HCT116 (cell line): ENCODE measurements at regions not wholly inside any gene's neighbourhood (a gene's known extent, or its start where the extent isn't known, plus 50 kb on each side); places are given as distances from the start of the nearest gene placed in this dataset.

ENCODE experiments used
- ATAC-seq: fragments of 200-7000 bp; cut with Tn5 transposase; 2 replicates; pipeline ENCODE4 v1.9.1; 2020; ENCODE audit warnings: mild to moderate bottlenecking, moderate library complexity
- BruUV-seq: library from RNA; stranded (reverse); fragments of 400-500 nt; replicated peaks from 2 replicates; lab custom pipeline; 2021; lab: Mats Ljungman, UMichigan
- CTCF ChIA-PET: fragments of 300-600 bp; sonication (Branson Sonifier 250); formaldehyde crosslinking; loops from one replicate; lab custom pipeline; 2021; ENCODE audit warnings: antibody characterized with exemption; lab: Charles Lee
- POLR2A ChIA-PET: fragments of 300-600, 350-600 bp; sonication (Branson Sonifier 250); formaldehyde crosslinking; loops from one replicate; lab custom pipeline; 2021; ENCODE audit warnings: antibody characterized with exemption; lab: Charles Lee
- RAD21 ChIA-PET, 2 experiments: fragments of 300-600 bp; sonication (Branson Sonifier 250); formaldehyde crosslinking; loops; one replicate each; lab custom pipeline; 2023; ENCODE audit warnings: low total read pairs in 2 of 2; ENCODE audit not compliant: uncharacterized antibody in 2 of 2, unreplicated experiment in 2 of 2, low non-redundant PET in 1 of 2; lab: Charles Lee
- DNase-seq: peaks from one replicate; pipeline ENCODE4 v3.0.0-alpha.2; 2010; ENCODE audit warnings: low read depth, low spot score
- H2AFZ ChIP-seq: fragments of 200-600 bp; shearing (Covaris generic), sonication (generic); 2 replicates; pipeline ENCODE4 v1.6.1; 2017; ENCODE audit warnings: low read depth, mixed run types, mixed read lengths, antibody characterized with exemption, low read length; ENCODE audit not compliant: poor library complexity, severe bottlenecking
- H3K27ac ChIP-seq: 2 replicates; pipeline ENCODE4 v1.5.1; 2012; ENCODE audit warnings: low read depth, low read length
- H3K27me3 ChIP-seq: fragments of 200-600 bp; sonication (generic); 2 replicates; pipeline ENCODE4 v1.6.1; 2016; ENCODE audit warnings: mixed run types, low read length, mixed read lengths; ENCODE audit not compliant: insufficient read depth
- H3K36me3 ChIP-seq, 2 experiments: fragments of 200-500 bp in 1 of 2; fragments of 200-600 bp in 1 of 2; sonication (Bioruptor generic) in 1 of 2; sonication (generic) in 1 of 2; 2 replicates each; pipeline versions ENCODE4 v1.5.1 to v1.6.1; 2014 to 2016; ENCODE audit warnings: low read length in 2 of 2, inconsistent platforms in 1 of 2, mixed read lengths in 1 of 2, mixed run types in 1 of 2; ENCODE audit not compliant: insufficient read depth in 2 of 2, control insufficient read depth in 1 of 2
- H3K4me1 ChIP-seq, 2 experiments: fragments of 200-600 bp in 1 of 2; sonication (generic) in 1 of 2; 2 replicates each; pipeline versions ENCODE4 v1.5.1 to v1.6.1; 2012 to 2017; ENCODE audit warnings: low read length in 2 of 2, inconsistent platforms in 1 of 2, mild to moderate bottlenecking in 1 of 2, mixed read lengths in 1 of 2, mixed run types in 1 of 2, moderate library complexity in 1 of 2; ENCODE audit not compliant: insufficient read depth in 2 of 2, control insufficient read depth in 1 of 2
- H3K4me2 ChIP-seq: fragments of 200-600 bp; sonication (generic); 2 replicates; pipeline ENCODE4 v1.6.1; 2017; ENCODE audit warnings: mixed run types, low read length, mixed read lengths
- H3K4me3 ChIP-seq, 2 experiments: fragments of 200-600 bp in 1 of 2; sonication (generic) in 1 of 2; replicated peaks in 1 of 2; 2 replicates each; pipeline ENCODE4 v1.5.1; 2011 to 2016; ENCODE audit warnings: low read length in 2 of 2, control low read depth in 1 of 2, low read depth in 1 of 2, mild to moderate bottlenecking in 1 of 2, mixed read lengths in 1 of 2, mixed run types in 1 of 2
- H3K79me2 ChIP-seq: fragments of 200-600 bp; sonication (generic); 2 replicates; pipeline ENCODE4 v1.6.1; 2017; ENCODE audit warnings: mild to moderate bottlenecking, mixed run types, low read length, moderate library complexity, mixed read lengths; ENCODE audit not compliant: insufficient read depth
- H3K9ac ChIP-seq: fragments of 200-600 bp; sonication (generic); 2 replicates; pipeline ENCODE4 v1.6.1; 2016; ENCODE audit warnings: low read length, mixed read lengths
- H3K9me2 ChIP-seq: fragments of 200-600 bp; sonication (generic), shearing (Covaris generic); 2 replicates; pipeline ENCODE4 v1.6.1; 2017; ENCODE audit warnings: mixed run types, mild to moderate bottlenecking, moderate library complexity; ENCODE audit not compliant: insufficient read depth
- H3K9me3 ChIP-seq, 2 experiments: fragments of 200-500 bp in 1 of 2; fragments of 200-600 bp in 1 of 2; sonication (Bioruptor generic) in 1 of 2; sonication (generic) in 1 of 2; 2 replicates each; pipeline ENCODE4 v1.6.1; 2014 to 2017; ENCODE audit warnings: low read length in 2 of 2, mixed read lengths in 2 of 2, inconsistent platforms in 1 of 2, low read depth in 1 of 2, mild to moderate bottlenecking in 1 of 2, mixed run types in 1 of 2, moderate library complexity in 1 of 2; ENCODE audit not compliant: control insufficient read depth in 1 of 2, insufficient read depth in 1 of 2
- H4K20me1 ChIP-seq: fragments of 200-600 bp; sonication (generic), shearing (Covaris generic); 2 replicates; pipeline ENCODE4 v1.6.1; 2017; ENCODE audit warnings: mixed run types, mild to moderate bottlenecking, moderate library complexity; ENCODE audit not compliant: insufficient read depth
- EGR1 ChIP-seq: IDR thresholded peaks from 2 replicates; pipeline ENCODE4 v1.6.1; 2012; ENCODE audit warnings: low read depth
- ELF1 ChIP-seq: IDR thresholded peaks from 2 replicates; pipeline ENCODE4 v1.6.1; 2012; ENCODE audit warnings: low read depth, borderline replicate concordance
- EZH2 ChIP-seq: fragments of 200-600 bp; sonication (generic); IDR thresholded peaks from 2 replicates; pipeline ENCODE4 v1.6.1; 2017; ENCODE audit warnings: antibody characterized with exemption, mixed run types
- FOSL1 ChIP-seq: IDR thresholded peaks from 2 replicates; pipeline ENCODE4 v1.6.1; 2012; ENCODE audit warnings: low read depth
- TCF7L2 ChIP-seq: IDR thresholded peaks from 2 replicates; pipeline ENCODE4 v1.7.0; 2011; ENCODE audit warnings: borderline replicate concordance, inconsistent platforms; ENCODE audit not compliant: insufficient read depth, insufficient read length; ENCODE audit errors: extremely low read depth
- intact Hi-C: fragments of 100-400 bp; cut with micrococcal nuclease; formaldehyde crosslinking; loops from 2 replicates; pipeline ENCODE4 v1.10.0; 2022
- TF ChIP-seq, protein P1 (sequence below): IDR thresholded peaks from 2 replicates; pipeline ENCODE4 v1.6.1; 2012; ENCODE audit warnings: low read depth
- TF ChIP-seq, protein P2 (sequence below): IDR thresholded peaks from 2 replicates; pipeline ENCODE4 v1.6.1; 2011; ENCODE audit warnings: mild to moderate bottlenecking, low read length, moderate library complexity; ENCODE audit not compliant: insufficient replicate concordance; ENCODE audit errors: extremely low read depth

DNA sequence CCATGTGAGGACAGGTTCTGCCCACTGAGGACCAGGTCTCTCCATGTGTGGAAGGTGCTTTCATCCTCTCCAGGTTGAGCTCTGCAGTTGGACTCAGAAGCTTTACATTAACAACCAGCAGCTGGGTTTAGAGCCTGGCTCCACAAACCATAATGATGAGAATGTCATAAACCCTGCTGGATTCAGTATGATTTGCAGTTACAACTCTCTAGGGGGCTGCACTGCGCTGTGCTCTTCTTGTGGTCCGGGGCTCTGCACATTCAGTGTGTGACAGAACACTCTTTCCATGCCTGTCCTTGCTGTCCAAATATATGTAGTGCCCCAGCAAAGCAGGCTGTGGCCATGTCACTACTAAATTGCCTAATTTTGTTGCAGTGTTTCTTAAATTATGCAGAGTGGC, 334.3 kb downstream of the ICE1 start:
- RAD21 ChIA-PET: no interaction called here

More for the DNA sequence above, 334.3 kb downstream of the ICE1 start:
- no peaks in the 10 kb centered on the region for H4K20me1 ChIP-seq
- ATAC-seq (no peak), DNase-seq (no peak)
- no peak overlapping the region for H3K27ac ChIP-seq
- no peak overlapping the region for H3K4me2 ChIP-seq
- no TSS peak for BruUV-seq
- H3K27me3 ChIP-seq: no peaks in the 10 kb centered on the region; the same call in 1 of the 2 replicates
- TF ChIP-seq, protein P1, sequence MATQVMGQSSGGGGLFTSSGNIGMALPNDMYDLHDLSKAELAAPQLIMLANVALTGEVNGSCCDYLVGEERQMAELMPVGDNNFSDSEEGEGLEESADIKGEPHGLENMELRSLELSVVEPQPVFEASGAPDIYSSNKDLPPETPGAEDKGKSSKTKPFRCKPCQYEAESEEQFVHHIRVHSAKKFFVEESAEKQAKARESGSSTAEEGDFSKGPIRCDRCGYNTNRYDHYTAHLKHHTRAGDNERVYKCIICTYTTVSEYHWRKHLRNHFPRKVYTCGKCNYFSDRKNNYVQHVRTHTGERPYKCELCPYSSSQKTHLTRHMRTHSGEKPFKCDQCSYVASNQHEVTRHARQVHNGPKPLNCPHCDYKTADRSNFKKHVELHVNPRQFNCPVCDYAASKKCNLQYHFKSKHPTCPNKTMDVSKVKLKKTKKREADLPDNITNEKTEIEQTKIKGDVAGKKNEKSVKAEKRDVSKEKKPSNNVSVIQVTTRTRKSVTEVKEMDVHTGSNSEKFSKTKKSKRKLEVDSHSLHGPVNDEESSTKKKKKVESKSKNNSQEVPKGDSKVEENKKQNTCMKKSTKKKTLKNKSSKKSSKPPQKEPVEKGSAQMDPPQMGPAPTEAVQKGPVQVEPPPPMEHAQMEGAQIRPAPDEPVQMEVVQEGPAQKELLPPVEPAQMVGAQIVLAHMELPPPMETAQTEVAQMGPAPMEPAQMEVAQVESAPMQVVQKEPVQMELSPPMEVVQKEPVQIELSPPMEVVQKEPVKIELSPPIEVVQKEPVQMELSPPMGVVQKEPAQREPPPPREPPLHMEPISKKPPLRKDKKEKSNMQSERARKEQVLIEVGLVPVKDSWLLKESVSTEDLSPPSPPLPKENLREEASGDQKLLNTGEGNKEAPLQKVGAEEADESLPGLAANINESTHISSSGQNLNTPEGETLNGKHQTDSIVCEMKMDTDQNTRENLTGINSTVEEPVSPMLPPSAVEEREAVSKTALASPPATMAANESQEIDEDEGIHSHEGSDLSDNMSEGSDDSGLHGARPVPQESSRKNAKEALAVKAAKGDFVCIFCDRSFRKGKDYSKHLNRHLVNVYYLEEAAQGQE: no peak
- no peak for TF ChIP-seq FOSL1
- TF ChIP-seq TCF7L2: no peak
- TF ChIP-seq ELF1: no peak
- TF ChIP-seq EZH2: no peak
- TF ChIP-seq EGR1: no peak
- TF ChIP-seq, protein P2, sequence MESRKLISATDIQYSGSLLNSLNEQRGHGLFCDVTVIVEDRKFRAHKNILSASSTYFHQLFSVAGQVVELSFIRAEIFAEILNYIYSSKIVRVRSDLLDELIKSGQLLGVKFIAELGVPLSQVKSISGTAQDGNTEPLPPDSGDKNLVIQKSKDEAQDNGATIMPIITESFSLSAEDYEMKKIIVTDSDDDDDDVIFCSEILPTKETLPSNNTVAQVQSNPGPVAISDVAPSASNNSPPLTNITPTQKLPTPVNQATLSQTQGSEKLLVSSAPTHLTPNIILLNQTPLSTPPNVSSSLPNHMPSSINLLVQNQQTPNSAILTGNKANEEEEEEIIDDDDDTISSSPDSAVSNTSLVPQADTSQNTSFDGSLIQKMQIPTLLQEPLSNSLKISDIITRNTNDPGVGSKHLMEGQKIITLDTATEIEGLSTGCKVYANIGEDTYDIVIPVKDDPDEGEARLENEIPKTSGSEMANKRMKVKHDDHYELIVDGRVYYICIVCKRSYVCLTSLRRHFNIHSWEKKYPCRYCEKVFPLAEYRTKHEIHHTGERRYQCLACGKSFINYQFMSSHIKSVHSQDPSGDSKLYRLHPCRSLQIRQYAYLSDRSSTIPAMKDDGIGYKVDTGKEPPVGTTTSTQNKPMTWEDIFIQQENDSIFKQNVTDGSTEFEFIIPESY: no peak
- H3K4me1 ChIP-seq: no peaks in the 10 kb centered on the region
- CTCF ChIA-PET: no interaction called here
- no peaks in the 10 kb centered on the region for H3K9me2 ChIP-seq
- H3K4me3 ChIP-seq: no peak overlapping the region
- H3K36me3 ChIP-seq: no peaks in the 10 kb centered on the region
- H3K9ac ChIP-seq: no peak overlapping the region
- POLR2A ChIA-PET: no interaction called here
- intact Hi-C loops: no loop called here
- no peaks in the 10 kb centered on the region for H3K79me2 ChIP-seq
- no peak overlapping the region for H2AFZ ChIP-seq
- H3K9me3 ChIP-seq: no peaks in the 10 kb centered on the region
